ENCODE measurements at regions not wholly inside any gene's neighbourhood (a gene's known extent, or its start where the extent isn't known, plus 50 kb on each side); places are given as distances from the start of the nearest gene placed in this dataset.
"Not testable (repeated sequence)": the region's sequence is repeated elsewhere in the genome, so short reads cannot be mapped to it uniquely, and the experiment has no call there.

DNA sequence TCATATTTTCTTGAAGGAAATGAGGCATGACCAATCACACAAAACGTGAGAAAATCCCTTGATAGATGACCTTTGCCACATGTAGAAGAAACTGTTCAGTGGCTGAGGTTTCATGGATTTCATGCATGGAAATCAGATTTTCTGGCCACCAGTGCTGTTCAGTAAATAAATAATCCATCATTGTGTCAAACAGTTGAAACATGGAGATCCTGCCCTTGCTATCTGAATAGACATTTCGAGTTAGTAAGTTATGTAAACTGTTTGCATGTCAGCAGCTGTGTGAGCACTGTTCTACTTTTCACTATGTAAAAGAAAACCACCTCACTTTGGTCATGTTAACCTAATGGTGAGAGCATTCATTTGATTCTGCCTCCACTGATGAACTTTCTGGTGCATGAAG lies 793.9 kb upstream of the EPHA7 start:
- no peak for DNase-seq

DNA sequence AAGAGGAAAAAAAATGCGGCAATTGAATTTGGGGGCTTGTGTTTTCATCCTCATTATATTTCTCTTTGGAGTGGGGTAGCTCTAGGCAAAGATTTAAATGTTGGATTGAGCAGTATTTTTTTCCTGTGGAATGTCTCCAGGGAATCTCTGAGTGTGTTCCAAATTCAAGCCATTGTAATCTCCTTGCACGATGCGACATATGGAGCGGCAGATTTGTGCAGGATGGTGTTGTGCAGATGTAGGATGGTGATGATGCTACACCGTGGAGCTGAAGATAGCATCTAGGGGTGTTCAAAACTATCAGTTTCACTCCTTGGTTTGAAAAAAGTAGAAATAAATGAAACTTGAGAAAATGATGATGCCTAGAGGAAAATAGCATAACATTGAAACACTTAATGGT lies 777.5 kb upstream of the EPHA7 start:
- DNase-seq = no peak

DNA sequence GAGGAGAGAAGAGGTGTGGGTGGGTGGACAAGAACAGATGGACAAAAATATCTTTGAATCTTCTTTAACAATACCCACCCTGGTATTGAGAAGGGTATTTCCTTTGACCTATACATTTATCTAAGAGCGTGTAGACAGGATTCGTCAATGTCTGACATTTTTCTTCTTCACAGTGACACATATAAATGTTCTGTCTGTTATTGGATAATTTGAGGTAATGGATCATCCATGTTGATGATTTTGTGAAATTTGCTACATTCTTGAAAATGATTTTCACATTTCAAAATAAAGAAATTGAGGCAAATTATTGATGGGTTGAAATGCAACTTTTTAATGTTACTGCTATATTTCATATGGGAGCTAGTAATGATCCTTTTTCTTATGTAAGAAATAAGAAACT lies 770.7 kb upstream of the EPHA7 start:
- no peak for DNase-seq

DNA sequence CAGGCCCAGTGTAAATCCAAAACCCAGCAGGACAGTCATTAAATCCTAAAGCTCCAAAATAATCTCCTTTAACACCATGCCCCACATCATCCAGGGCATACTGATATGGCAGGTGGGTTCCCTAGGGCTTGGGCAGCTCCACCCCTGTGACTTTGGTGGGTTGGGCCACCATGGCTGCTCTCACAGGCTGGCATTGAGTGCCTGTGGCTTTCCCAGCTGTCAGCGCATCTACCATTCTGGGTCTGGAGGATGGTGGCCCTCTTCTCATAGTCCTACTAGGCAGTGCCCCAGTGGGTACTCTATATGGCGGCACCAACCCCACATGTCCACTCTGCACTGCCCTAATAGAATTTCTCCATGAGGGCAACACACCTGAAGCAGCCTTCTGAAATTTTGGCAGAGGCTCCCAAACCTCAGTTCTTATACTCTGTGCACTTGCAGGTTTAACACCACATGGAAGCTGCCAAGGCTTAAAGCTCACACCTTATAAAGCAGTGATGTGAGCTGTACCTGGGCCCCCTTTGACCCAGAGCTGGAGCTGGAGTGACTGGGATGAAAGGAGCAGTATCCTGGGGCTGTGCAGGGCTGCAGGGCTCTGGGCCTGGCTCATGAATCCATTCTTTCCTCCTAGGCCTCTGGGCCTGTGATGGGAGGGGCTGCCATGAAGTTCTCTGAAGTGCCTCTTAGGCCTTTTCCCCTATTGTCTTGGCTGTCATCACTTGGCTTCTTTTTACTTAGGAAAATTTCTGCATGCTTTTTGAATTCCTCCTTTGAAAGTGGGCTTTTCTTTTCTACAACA lies 765.5 kb upstream of the EPHA7 start:
- no peak for DNase-seq

DNA sequence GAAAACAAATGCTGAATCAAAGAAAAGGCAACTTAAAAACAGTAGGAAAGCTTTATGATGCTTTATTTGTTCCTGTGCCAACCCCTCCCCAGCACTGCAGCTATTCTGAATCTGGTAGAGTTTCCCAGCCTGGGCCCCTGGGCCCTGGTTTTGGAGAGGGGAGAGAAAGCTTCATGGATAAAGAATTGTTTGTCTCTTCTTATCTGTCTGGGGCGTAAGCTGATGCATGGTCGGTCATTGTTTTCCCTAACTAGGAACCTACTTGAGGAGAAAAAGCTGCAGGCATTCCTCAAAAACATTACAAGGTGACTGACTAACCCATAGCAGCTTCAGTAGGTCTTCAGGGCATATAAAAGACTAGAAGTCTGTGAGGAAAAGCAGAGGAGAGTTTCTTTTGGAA lies 758.1 kb upstream of the EPHA7 start:
- no peak for DNase-seq

DNA sequence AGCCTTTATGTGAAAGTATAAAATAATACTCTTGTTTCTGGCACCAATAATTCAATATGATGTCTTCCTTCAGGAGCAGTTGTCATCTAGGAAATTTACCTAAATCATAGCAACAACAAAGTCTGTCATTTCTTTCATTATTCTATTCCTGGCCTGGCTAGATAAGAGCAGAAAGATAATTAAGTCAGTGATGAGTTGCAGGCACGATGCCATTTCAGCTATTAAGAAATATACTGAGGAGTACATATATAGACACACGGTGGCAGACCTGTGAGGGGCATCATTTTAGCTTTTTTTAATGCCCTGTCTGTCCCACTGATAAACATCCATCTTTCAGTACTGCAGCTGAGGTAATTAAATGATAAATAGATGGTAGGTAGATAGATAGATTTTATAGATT lies 756.1 kb upstream of the EPHA7 start:
- DNase-seq = no peak

DNA sequence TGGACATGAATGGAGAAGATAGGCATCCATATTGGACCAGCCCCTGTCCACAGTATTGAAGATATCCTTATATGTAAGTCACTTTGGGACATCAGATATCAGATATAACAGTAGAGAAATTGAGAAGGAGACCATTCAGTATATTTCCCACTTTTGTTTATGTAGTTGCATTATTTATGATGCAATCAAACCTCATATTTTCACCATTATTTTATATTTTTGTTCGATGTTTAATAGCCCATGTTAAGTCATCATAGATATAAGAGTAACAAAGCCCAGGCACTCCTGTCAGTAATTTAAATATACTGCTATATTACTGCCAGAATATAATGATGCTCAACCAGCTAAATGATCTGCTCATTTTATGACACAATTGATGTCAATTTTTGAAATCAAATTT lies 744.5 kb upstream of the EPHA7 start:
- DNase-seq = no peak

DNA sequence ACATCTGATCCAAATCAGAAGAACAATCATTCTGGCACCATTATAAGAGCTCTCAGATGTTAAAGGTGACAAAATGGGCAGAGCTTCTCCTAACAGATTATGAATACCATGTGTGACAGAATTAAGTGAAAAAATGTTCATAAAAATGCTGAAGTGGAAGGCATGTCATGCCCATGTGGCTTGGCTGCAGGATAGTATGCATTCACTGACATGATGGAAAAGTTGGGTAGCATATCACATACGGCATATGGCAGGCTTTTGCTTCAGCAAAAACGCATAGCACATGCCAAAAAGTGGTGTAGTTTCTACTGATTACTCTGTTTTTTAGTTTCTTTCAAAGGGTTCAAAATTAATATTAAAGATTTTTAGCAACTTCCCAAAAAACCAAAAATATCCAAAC lies 731.5 kb upstream of the EPHA7 start:
- DNase-seq = no peak

DNA sequence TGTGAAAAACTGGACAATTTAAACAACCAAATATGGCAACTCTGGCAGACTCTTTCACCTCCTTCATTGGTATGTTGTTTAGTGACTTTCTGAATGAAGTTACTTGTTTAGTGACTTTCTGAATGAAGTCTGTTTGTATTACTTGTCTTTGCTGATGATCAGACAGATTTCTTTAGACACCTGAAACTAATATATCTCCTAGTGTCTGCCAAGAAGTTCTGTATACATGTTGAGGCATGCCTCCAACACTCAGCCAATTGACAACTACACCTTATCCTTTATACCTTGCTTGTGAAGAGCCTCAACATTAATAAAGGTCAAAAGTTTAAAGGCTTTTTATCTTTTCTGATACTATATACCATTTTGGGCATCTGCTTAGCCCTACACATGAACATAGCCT lies 725.4 kb upstream of the EPHA7 start:
- no peak for DNase-seq

DNA sequence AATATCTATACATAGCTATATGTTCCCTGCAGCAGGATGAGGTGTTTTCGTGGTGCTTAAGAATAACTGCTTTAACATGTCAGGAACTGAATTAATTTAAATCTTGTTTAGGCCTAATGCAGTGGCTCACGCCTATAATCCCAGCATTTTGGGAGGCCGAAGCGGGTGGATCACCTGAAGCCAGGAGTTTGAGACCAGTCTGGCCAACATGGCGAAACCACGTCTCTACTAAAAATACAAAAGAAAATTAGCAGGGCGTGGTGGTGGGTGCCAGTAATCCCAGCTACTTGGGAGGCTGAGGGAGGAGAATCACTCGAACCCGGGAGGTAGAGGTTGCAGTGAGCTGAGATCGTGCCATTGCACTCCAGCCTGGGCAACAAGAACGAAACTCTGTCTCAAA lies 717.8 kb upstream of the EPHA7 start:
- not testable (repeated sequence) for DNase-seq

DNA sequence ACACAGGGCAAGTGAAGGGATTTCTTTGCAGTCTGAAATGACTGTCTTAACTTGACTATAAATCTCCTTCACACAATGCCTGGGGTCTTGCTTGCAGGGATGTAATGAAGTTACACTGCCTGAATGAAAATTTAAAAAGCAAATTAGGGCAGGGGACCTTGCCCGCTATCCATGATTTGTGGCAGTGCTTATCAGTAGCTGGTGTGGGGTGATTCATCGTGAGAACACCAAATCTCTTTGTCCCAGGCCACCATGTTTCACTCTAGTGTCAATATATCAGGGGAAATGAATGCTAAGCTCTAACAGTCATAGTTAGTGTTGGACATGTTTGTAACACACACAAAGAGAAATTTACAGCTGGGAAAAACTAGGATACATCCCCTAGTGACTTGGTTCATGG lies 713.7 kb upstream of the EPHA7 start:
- DNase-seq = no peak

DNA sequence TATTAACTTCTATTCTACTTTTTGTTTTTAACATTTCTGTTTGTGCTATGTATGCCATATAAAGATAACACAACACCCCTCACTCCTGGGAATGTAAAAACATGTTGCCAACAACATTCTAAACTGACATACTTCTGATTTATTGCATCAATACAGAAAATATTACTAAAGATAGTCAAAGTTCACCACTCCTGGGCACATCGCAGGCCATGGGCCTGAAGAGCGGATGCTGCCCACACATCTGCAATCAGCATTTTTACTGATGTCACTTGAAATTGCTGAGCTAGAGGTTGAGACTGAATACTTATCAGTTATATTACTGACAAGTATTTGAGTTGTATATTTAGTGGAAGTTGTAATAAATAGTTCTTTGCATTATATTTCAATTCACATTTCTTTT lies 711.9 kb upstream of the EPHA7 start:
- no peak for DNase-seq

DNA sequence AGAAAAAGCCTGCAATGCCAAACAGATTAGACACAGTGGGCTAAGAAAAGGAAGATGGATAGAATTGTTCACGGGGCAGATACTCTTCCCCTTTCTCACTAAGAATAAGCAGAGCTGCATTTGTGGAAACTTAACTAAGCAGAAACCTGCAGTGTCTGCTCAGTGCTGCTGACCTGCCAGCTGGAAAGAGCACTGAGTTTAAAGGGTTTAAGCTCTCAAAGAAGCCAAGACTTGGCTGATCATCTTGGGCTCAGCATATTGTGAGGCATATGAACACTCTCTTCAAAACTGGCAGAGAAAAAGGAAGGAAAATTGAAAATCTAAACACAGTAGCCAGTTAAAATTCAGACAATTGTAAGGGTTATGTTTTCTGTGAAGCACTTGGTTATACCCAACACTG lies 711.1 kb upstream of the EPHA7 start:
- DNase-seq = no peak

DNA sequence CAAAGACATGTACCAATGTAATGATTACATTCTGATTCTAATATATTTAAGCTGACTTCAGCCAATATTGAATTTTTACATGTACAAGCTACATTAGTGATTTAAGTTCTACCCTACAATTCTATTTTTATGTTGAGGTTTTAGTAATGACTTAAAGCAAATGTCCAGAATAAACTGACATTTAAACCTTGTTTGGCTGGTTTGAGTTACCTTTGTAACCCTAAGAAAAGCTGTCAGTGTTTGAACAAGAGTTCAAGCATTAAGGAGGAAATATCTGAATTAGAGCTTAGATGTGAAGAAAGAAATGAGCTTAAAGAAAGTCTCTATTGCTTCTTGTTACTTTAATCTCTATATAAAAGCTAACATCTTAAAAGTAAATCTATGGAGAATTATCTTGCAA lies 710.6 kb upstream of the EPHA7 start:
- no peak for DNase-seq

DNA sequence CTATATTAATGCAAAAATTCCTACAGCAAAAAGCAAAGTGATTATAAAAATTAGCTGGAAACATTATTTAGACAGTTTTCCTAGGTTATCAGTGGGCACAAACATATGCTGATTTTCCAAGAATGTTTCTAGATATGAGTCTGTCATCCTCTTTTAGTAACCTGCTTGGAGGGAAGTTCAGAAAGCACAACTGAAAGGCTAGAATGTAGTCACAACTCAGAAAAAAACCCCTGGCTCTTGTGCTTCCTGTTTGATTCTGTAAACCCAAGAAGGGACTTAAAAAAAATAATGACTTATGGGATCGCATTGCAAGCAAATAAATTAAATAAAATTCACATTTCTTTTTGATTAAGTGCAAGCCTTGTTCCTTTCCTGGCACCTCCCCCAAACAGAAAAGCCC lies 708.4 kb upstream of the EPHA7 start:
- DNase-seq = no peak

DNA sequence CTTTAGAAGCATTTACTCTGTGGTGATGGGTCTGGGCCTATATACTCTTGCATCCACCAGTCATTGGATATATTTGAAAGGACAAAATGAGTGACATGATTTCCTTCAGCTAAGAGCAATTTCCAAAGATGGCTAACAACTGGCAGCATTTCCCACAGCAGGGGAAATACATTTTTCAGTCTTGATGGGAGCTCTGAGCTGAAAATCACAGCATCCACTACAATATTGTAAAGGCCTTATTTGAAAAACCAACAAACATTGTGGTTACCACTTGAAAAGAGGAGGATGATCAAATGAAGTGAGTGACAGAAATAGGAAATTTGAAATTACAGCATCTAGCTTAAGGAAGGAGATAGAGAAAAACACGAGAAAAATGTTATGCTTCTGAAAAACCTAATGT lies 705.0 kb upstream of the EPHA7 start:
- no peak for DNase-seq

DNA sequence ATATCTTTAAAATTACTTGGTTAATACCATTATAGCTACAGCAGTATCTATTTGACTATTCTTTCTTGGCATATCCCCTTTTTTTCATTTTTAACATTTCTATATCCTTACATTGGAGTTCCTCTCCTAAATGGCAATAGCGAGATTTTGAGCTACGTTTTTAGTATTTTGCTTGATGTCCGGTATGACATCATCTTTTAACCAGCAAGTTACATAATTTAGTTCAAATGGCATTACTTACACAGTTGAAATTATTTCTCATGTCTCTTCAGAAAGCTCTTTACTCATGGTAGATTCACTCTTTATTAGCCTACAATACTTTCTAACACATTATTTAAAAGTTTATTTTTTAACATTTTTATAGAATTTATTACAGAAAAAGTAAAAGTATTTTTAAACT lies 701.7 kb upstream of the EPHA7 start:
- DNase-seq = no peak

DNA sequence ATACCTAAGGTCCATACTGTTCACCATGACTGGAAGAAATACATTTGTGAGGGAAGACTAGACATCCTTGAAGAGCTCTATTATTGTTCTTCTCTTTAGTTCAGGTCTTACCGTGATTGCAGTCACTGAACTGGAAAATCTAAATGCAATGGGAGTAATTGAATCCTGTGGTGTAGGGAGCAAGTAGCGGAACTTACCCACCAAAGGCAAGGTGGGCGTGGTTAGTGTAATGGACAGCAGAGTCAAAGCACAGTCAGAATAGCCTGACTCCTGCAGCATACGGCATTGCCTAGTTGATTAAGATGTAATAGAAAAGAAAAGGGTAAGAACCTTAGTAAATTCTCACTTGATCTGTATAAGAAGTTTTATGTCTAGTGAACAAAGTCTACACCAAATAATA lies 679.7 kb upstream of the EPHA7 start:
- no peak for DNase-seq

DNA sequence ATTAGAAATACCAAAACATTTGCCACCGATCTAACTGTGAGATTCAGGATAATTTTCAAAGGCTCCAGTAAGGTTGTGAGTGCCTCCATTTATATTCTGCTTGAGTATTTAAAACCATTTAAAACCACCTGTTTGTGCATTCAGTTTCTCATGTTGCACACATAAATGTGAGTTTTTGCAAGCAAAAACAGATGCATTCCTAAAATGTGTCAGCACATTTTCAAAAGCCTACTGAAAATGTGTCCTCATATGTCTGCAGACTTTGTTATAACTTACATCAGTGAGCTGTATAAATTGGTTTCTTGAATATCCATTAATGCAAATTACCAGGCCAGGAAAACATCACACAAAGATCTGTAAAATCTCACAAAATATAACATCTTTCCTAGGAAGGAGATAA lies 676.6 kb upstream of the EPHA7 start:
- no peak for DNase-seq

DNA sequence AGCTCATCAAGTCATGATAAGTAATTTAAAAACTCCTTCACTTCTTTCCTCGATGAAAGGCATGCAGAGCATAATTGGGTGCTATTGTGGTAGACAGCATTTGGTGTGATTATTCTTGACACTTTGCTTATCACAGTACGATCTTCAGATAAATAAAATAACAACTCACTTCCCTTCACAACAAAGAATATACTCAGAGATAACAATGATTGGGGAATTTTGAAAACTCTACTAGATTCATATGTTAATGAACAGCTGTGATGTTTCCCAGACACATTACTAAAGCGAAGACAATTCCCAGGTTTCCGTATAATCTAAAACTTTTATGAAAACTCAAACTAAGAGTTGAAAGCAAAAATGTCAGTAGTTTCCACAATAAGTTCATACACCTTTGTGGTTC lies 670.6 kb upstream of the EPHA7 start:
- no peak for DNase-seq

DNA sequence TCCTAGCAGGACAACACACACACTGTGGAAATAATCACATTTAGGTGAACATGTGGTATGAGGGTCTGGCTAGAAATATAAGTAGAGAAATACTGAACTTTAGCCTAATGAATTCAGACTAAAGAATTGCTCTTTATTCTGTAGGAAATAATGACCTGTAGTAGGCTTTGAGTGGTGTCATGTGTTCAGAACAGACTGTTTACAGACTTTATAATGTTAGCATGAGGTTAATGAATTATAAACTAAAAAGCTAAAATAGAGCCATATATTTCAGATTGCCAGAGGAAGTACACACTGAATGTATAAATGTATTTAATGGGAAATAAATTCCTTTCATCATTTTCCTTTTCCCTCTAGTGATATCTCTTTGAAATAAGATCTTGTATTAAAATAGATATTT lies 669.5 kb upstream of the EPHA7 start:
- no peak for DNase-seq

DNA sequence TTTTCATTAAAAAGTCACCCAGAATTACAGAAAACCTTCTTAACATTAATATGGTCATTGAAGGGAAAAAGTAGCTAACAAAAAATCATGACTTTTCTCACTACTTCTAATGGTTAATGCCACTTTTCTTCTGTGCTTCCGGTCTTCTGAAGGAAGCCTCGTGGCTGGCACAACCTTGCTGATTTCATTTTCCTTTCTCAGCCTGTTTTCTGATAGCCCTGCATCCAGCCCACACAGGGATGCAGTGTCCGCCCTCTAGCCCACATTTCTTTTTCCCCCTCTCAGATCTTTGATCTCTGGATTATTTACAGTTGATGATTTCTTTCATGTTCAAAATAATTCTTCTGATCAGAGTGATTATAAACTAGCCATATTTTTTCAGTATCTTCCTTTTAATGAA lies 655.4 kb upstream of the EPHA7 start:
- no peak for DNase-seq

DNA sequence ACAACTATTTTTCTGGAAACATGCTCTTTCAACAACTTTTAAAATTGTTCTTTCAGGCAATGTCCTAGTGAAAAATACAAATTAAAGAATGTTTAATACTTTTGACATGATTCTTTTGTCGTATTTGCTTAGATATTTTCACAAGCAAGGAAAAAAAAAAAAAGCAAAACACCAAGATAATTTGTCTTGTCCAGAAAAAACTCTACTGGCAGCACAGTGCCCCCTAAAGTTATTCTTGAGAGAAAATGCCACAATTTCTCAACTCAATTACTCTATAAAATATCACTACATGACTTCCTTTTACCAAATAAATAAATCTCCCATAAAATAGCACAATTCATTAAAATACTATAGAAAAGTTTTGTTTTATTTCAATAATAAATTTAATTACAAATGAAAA lies 652.5 kb upstream of the EPHA7 start:
- DNase-seq = no peak

DNA sequence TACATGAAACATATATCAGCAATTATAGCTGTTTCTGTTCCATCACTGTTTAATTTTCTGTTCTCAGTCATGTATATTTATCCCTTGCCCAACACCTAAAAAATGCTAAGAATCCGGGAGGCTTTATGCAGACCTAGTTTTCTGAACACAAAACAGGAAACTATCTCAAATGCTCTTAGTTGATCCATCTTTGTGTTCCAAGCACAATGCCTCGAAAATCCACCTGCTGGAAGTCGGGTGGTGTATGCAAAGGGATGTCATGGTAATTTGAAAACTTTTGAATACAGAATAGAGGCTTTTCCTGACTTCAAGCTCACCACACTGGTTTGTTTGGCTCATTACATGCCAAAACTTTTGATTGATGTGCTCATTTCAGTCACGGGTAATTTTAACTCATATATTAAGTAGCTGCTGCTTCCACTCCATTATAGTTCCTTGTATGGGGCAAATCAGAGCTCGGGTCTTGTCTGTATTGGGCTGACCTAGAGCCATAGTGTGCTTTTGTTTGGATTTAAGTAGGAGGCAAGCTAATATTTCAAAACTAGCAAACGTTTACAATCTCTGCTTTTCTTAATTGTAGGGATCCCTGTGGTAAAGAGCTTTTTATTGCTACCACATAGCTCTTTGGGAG lies 646.5 kb upstream of the EPHA7 start:
- no peak for DNase-seq

DNA sequence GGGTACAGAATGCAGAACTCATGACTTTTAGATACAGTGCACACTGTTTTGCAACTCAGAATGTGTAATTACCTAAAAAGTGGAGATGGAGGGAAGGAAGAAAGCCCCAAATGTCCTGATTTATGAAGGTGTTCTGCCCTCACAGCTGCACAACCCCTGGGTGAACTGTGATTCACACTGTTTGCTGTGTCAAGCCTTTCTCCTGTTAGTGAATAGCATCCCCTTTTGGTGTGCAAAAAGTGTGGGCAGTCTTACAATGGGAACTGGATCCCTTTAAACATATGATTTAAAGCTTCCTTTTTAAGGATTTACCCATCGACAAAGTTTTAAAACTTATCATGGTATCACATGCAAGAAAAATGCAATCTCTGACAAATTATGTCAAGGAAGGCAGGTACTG lies 633.4 kb upstream of the EPHA7 start:
- no peak for DNase-seq
